ENCODE measurements at regions not wholly inside any gene's neighbourhood (a gene's known extent, or its start where the extent isn't known, plus 50 kb on each side); places are given as distances from the start of the nearest gene placed in this dataset.
"Not testable (repeated sequence)": the region's sequence is repeated elsewhere in the genome, so short reads cannot be mapped to it uniquely, and the experiment has no call there.

- no peak for DNase-seq
Measured at GRCh38 chr12:88931598-88931997, 351.3 kb upstream of the KITLG start.

- no peak for DNase-seq
Measured at GRCh38 chr12:88925454-88925853, 345.2 kb upstream of the KITLG start.

- no peak for DNase-seq
Measured at GRCh38 chr12:88924162-88924561, 343.9 kb upstream of the KITLG start.

GRCh38 chr12:88923631-88924030 lies 343.4 kb upstream of the KITLG start:
- DNase-seq: no peak

DNA sequence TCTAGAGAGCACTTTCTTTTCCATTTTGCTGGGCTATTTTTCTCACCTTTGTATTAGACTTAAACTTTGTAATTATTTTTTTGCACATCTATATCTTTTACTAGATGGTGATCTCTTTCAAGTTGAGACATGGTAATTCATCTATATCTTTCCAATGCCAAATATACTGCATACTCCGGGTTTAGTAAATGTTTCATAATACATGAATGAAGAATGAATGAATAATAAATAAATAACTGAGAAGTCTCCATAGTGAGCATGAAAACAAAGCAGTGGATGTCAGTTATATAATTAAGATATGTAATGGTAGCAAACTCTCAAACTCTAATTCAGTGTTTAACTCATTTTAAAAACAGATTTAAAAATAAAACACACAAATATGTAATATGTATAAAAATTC lies 342.5 kb upstream of the KITLG start:
- no peak for DNase-seq

DNA sequence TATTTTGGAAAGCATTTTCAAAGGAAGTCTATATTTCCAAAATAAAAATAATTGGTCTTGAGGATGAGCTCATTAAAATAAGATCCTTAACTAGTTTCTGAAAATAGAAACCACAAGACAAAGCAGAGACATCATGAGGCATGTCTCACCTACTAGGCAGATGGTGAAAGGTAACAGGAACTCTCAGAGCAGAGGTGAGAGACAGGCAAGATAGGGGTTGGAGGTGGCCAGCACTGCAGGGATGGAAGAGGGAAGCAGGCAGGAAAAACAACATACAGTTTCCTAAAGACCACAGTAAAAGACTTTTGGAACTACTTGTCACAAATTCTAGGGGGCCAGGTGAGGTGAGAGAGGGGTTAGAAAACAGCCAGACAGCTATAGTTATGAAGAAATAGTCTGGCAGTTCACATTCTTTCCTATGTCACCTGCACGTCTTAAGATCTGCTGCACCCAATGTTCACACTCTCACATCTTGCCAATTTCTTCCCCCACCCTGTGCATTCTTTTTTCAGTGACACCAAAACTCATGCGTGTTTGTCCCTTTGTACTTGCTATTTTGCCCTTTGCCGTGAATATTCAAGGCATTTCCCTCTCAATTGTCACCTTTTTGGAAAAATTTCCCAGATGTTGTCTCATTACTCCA lies 341.7 kb upstream of the KITLG start:
- no peak for DNase-seq

DNA sequence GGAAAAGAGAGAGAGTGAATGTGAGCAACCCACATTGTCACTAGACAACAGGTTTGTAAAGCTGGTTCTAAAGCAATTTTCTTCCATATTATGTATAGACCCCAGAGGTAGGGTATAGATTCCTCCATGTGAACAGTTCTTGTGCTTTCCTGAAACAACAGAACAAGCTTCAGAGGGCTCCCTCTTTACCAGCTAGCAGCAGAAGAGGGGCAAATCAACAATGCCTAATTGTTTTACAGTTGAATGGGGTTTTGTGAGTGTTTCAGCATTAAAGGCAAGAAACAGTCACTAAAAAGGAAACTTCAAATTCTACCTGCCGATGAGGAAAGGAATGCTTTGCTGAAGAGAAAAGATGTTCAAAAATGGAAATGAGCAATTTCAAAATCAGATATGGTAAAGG lies 341.2 kb upstream of the KITLG start:
- no peak for DNase-seq

DNA sequence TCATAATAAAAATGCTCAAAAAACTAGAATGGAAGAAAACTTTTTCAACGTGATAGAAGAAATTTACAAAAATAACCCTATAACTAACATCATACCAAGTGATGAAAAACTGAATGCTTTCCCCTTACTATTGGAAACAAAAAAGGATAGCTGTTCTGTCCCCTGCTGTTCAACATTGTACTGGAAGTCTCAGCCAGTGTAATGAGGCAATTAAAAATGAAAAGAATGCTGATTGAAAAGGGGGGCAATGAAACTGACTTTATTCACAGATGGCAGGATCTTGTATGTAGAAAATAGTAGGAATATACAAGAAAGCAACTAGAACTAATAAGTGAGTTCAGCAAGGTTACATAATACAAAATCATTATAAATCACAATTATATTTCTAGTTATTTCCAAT lies 337.9 kb upstream of the KITLG start:
- DNase-seq: no peak

- no peak for DNase-seq
Measured at GRCh38 chr12:88914967-88915366, 334.7 kb upstream of the KITLG start.

DNA sequence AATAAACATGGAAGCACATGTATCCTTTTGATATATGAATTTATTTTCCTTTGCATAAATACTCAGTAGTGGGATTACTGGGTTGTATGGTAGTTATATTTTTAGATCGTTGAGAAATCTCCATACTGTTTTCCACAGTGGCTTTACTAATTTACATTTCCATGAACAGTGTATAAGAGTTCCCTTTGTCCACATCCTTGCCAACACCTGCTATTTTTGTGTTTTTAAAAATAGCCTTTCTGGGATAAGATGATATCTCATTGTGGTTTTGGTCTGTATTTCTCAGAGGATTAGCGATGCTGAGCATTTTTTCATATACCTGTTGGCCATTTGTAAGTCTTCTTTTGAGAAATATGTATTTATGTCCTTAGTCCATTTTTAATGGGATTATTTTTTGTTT lies 329.2 kb upstream of the KITLG start:
- no peak for DNase-seq

- DNase-seq: no peak
Measured at GRCh38 chr12:88908345-88908744, 328.1 kb upstream of the KITLG start.

DNA sequence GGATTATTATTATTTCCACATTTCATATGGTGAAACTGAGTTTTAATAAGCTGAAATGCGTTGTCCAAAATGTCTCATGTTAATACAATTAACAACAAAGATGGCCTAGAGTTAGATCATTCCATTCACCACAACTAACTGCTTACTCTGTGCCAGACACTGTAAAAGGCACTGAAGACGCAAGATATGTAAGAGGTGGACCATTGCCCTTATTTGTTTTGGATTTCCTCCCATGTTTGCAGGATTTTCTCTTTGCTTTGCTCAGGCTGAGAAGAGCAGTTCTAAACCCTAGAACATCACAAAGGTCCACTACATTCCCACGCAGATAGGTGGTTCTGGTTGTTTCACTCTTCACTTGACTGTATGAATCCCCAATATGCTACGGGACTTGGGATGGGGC lies 324.4 kb upstream of the KITLG start:
- DNase-seq: no peak

GRCh38 chr12:88903333-88903732 lies 323.1 kb upstream of the KITLG start:
- DNase-seq: no peak

DNA sequence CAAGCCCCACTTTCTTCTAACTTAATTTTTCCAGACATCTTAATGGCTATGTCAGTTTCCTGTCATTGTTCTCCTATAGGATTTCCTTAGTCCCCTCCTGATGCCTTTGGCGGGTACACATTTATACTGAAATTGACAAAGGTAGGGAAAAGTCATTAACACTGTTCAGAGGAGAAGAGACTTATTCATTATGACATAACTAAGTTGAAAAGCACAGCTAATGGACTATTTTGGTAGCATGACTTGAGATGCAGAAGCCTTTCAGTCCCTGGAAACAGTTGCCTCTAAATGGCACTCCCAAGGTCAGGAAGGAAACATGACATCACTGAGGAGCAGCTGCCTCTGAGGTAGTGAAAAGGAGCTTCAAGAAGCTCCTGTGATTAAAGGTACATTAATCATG lies 317.5 kb upstream of the KITLG start:
- DNase-seq: no peak

- no peak for DNase-seq
Measured at GRCh38 chr12:88896958-88897357, 316.7 kb upstream of the KITLG start.

GRCh38 chr12:88895634-88896033 lies 315.4 kb upstream of the KITLG start:
- DNase-seq: no peak

- DNase-seq: no peak
Measured at GRCh38 chr12:88893801-88894200, 313.5 kb upstream of the KITLG start.

DNA sequence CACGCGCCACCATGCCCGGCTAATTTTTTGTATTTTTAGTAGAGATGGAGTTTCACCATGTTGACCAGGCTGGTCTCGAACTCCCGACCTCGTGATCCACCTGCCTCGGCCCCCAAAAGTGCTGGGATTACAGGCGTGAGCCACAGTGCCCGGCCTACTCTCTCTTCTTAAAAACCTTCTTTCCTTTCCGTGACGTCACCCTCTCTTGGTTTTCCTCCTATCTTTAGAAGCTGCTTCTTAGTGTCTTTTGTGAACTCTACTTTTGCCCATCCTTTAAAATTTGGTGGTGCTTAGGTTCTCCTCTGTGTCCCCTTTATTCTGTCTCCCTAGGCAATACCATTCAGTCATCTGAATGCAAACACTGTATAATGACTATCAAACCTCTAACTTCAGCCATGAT lies 311.2 kb upstream of the KITLG start:
- DNase-seq: not testable (repeated sequence)

GRCh38 chr12:88889326-88890110 lies 309.2 kb upstream of the KITLG start:
- no peak for DNase-seq

- DNase-seq: no peak
Measured at GRCh38 chr12:88884600-88884999, 304.3 kb upstream of the KITLG start.

DNA sequence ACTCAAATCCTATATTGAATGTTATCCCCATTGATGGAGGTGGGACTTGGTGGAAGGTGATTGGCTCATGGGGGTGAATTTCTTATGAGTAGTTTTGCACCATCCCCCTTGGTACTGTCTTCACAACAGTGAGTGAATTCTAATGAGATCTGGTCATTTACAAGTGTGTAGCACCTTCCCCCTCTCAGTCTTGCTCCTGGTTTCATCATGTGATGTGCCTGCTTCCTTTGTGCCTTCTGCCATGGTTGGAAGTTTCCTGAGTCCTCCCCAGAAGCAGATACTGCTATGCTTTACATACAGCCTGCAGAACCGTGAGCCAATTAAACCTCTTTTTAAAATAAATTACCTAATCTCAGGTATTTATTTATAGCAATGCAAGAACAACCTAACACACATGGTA lies 302.4 kb upstream of the KITLG start:
- no peak for DNase-seq

DNA sequence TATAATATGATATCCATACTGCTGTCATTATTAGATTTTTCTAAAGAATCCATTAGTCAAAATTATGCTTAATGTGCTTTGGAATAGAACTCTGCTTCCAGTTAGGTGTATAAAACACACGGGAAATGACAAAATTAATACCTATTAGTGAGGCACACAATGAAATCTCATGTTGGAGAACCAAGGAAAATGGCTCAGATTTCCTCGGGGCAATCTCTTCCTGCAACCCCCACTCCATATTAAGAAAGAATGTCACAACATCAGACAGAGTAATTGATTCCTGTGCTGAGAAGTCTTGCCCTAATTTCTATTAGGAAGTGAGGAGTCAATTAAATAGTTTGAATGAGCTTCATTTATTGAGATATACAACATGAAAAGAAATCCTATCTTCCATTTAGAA lies 299.8 kb upstream of the KITLG start:
- no peak for DNase-seq

DNA sequence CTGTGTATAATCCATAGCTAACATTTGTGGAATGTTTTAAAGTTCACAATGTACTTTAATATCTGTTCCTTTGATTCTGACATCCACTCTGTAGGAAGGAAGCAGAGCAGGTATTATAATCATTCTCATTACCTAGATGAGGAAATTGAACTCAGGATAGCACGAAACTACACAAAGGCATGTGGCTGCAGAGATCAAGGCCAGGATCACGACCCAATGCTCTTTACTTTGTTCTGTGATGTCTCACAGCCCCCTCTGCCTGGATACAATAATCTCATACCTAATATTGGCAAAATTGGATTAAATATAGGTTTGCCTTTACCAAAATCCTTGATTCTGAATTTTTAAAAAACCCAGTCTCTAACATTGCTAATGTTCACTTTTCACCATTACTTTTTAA lies 298.0 kb upstream of the KITLG start:
- DNase-seq: no peak

- DNase-seq: no peak
Measured at GRCh38 chr12:88876857-88877256, 296.6 kb upstream of the KITLG start.

Data from stimulated activated CD8-positive, alpha-beta memory T cell treated with anti-CD3 and anti-CD28 coated beads, Interleukin-4, amount 100 ng/mL, for 48 hours (primary cell).